ENCODE measurements at regions not wholly inside any gene's neighbourhood (a gene's known extent, or its start where the extent isn't known, plus 50 kb on each side); places are given as distances from the start of the nearest gene placed in this dataset.

DNA sequence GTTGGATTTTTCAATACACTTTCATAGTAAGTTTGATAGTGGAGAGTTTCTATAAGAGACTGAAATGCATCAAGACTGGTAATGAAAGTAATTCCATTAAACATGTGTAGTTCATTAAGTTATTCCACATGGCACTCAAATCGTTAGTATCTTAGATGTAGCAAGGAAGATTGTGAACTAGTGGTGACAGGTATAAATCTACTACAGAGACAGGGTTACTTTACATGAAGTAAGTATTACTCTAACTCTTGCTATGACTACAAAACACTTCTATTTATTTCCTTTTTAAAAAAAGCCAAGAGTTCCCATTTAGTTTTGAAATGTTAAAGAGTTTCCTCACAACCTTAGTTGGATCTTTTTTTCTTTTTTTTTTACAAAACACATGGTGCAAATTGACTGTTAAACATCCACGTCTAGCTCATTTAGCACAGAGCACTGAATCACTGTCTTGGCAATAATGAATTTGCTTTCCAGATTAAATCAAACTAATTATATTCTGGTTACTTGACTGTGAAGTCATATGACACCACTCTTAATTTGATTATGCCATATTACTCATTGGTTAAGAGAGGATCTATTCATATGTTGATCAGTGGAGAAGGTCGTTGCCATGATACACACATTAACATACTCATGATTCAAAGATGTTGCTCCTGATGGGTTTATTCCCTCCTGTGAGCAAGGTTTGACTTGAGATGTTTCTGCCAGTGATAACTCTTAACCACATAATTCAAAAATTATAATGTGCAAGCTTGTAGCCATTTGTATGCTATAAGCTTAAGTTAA lies 644.8 kb downstream of the EFNA5 start:
- Histone ChIP-seq H3K27ac (no peak overlapping the region), H3K36me3 (no peaks in the 10 kb centered on the region), H3K4me1 (no peaks in the 10 kb centered on the region), H3K27me3 (no peaks in the 10 kb centered on the region), H3K9me3 (no peaks in the 10 kb centered on the region), H3K4me3 (no peak overlapping the region)
- TF ChIP-seq, protein P1, sequence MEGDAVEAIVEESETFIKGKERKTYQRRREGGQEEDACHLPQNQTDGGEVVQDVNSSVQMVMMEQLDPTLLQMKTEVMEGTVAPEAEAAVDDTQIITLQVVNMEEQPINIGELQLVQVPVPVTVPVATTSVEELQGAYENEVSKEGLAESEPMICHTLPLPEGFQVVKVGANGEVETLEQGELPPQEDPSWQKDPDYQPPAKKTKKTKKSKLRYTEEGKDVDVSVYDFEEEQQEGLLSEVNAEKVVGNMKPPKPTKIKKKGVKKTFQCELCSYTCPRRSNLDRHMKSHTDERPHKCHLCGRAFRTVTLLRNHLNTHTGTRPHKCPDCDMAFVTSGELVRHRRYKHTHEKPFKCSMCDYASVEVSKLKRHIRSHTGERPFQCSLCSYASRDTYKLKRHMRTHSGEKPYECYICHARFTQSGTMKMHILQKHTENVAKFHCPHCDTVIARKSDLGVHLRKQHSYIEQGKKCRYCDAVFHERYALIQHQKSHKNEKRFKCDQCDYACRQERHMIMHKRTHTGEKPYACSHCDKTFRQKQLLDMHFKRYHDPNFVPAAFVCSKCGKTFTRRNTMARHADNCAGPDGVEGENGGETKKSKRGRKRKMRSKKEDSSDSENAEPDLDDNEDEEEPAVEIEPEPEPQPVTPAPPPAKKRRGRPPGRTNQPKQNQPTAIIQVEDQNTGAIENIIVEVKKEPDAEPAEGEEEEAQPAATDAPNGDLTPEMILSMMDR (IDR thresholded peaks at IDR 0.05), result no peak
- no peak for DNase-seq (ENCODE audit: low spot score in 2 of 2)
- intact Hi-C loops (cut with DNase I), result no loop called here

DNA sequence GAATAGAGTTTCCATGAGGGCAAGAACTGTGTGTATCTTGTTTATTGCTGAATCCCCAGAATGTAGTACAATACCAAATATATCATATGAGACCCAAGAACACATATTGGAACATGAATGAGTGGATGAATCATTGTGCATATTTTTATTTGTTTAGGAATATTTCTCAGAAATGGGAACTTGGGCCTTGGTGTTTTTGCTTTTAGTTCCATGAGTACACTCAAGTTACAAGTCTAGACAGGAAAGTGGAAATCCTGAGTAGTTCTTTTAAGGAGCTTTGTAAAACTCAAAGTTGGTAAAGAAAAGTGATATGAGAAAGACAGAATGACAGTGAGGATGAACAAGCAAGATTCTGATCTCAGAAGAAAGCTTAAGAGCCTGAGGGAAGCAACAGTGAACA lies 647.0 kb downstream of the EFNA5 start:
- TF ChIP-seq, protein P1 (IDR thresholded peaks at IDR 0.05), result no peak
- H3K4me3 ChIP-seq, result no peak overlapping the region
- intact Hi-C loops (cut with DNase I), result no loop called here
- no peaks in the 10 kb centered on the region for H3K9me3 ChIP-seq
- no peak for DNase-seq (ENCODE audit: low spot score in 2 of 2)
- no peak overlapping the region for H3K27ac ChIP-seq
- H3K36me3 ChIP-seq, result no peaks in the 10 kb centered on the region
- no peaks in the 10 kb centered on the region for H3K27me3 ChIP-seq
- no peaks in the 10 kb centered on the region for H3K4me1 ChIP-seq

DNA sequence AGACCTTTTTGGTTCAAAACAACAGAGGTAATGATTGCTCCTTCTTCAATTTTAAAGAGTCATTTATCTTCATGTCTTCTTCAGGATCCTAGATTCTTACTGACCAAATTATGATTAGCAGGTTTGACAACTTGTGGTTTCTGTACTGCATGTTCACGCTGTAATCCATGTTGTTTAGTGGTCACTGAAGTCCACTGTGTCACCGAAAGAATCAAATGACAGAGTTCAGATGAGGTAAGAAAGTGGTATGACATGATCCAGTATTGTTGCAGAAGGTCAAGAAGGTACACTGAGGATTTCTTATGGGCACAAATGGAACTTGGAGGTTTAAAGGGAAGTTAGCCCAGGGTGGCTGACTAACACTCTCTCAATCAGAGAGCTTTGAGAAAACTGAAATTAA lies 649.2 kb downstream of the EFNA5 start:
- no peaks in the 10 kb centered on the region for H3K4me1 ChIP-seq
- no peaks in the 10 kb centered on the region for H3K36me3 ChIP-seq
- no peak overlapping the region for H3K27ac ChIP-seq
- TF ChIP-seq, protein P1 (IDR thresholded peaks at IDR 0.05), result no peak
- no peaks in the 10 kb centered on the region for H3K27me3 ChIP-seq
- intact Hi-C loops (cut with DNase I), result no loop called here
- no peak for DNase-seq (ENCODE audit: low spot score in 2 of 2)
- H3K9me3 ChIP-seq, result no peaks in the 10 kb centered on the region
- no peak overlapping the region for H3K4me3 ChIP-seq

DNA sequence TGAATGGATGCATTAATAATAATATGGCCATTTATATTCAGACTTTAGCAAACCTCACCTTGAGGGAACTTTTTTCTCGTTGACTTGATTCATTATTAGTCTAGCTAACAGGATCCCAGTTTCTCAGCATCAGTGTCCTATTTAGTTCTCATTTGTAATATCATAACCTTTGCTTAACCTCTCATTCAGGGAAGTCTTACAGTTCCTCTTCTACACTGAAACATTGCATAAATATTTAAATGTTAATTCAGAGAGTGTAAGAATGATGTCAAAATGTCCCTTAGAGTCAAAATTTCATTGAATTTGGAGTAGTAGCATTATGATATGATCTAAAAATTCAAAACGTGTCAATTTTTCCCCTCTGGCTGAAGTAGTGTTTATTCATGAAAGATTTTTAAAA lies 650.1 kb downstream of the EFNA5 start:
- no peaks in the 10 kb centered on the region for H3K36me3 ChIP-seq
- no peaks in the 10 kb centered on the region for H3K9me3 ChIP-seq
- no peaks in the 10 kb centered on the region for H3K4me1 ChIP-seq
- no peaks in the 10 kb centered on the region for H3K27me3 ChIP-seq
- TF ChIP-seq, protein P1 (IDR thresholded peaks at IDR 0.05), result no peak
- intact Hi-C loops (cut with DNase I), result no loop called here
- no peak overlapping the region for H3K27ac ChIP-seq
- DNase-seq (ENCODE audit: low spot score in 2 of 2), result no peak
- H3K4me3 ChIP-seq, result no peak overlapping the region

DNA sequence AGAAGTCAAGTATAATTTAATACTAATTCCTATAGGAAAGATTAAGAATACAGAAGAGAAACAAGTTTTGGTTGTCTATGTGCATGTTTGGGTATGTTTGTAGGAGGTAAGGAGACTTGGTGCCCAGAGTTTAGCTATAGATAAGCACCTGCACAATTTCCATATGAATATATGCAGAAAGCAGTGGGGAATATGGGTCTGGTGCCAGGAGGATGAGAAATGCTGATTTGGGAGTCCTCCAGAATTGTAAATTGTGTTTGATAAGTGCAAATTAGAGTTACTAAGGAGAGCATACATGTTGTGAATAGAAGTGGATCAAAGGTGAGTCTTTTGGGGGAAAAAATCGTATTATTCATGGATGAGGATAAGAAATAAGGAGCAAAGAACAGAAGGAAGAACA lies 653.1 kb downstream of the EFNA5 start:
- no peak for DNase-seq (ENCODE audit: low spot score in 2 of 2)
- no peaks in the 10 kb centered on the region for H3K27me3 ChIP-seq
- TF ChIP-seq, protein P1 (IDR thresholded peaks at IDR 0.05), result no peak
- H3K4me1 ChIP-seq, result no peaks in the 10 kb centered on the region
- no peak overlapping the region for H3K4me3 ChIP-seq
- no peaks in the 10 kb centered on the region for H3K36me3 ChIP-seq
- no peaks in the 10 kb centered on the region for H3K9me3 ChIP-seq
- H3K27ac ChIP-seq, result no peak overlapping the region
- intact Hi-C loops (cut with DNase I), result no loop called here

DNA sequence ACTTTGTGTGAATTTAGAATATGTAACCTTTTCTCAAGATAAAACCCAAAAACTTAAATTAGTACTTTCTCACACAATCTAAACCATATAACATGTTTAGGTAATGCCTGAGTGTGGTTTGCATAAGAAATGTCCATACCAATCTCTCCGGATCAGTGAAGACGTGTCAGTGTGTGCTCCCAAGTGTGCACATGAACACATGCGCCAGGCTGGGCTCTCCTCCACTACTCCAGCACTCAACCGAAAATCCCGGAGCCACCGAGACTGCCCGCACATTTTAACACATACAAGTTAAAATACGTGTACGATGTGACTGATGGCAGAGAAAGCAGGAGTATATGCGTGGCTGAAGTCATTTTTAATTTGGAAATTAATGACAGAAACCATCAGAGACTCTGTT lies 658.4 kb downstream of the EFNA5 start:
- H3K27ac ChIP-seq, result no peak overlapping the region
- no peak overlapping the region for H3K4me3 ChIP-seq
- intact Hi-C loops (cut with DNase I), result no loop called here

More for the DNA sequence above, 658.4 kb downstream of the EFNA5 start:
- Histone ChIP-seq H3K4me1 (no peaks in the 10 kb centered on the region), H3K9me3 (no peaks in the 10 kb centered on the region), H3K27me3 (no peaks in the 10 kb centered on the region), H3K36me3 (no peaks in the 10 kb centered on the region)
- TF ChIP-seq, protein P1 (IDR thresholded peaks at IDR 0.05), result no peak
- no peak for DNase-seq (ENCODE audit: low spot score in 2 of 2)

All from ascending aorta (tissue), 2 donors.